Sigmoid colon (tissue), 4 donors: ENCODE measurements at regions not wholly inside any gene's neighbourhood (a gene's known extent, or its start where the extent isn't known, plus 50 kb on each side); places are given as distances from the start of the nearest gene placed in this dataset.

Experiments
- CTCF ChIP-seq, 4 experiments: fragments of 450-650 bp in 3 of 4; fragments of 200-600 bp in 1 of 4; IDR thresholded peaks; one replicate each; pipeline ENCODE4 v1.5.1; 2016 to 2019; ENCODE audit warnings: antibody characterized with exemption in 4 of 4, mild to moderate bottlenecking in 3 of 4, moderate library complexity in 2 of 4
- POLR2A ChIP-seq, 2 donors: fragments of 450-650 bp; IDR thresholded peaks; one replicate each; pipeline ENCODE4 v1.6.1; 2016; ENCODE audit warnings: antibody characterized with exemption in 2 of 2, mild to moderate bottlenecking in 2 of 2, moderate library complexity in 2 of 2
- POLR2AphosphoS5 ChIP-seq, 4 donors: sonication (generic); formaldehyde crosslinking; IDR thresholded peaks; one replicate each; pipeline ENCODE4 v1.6.1; 2017; ENCODE audit warnings: antibody characterized with exemption in 4 of 4

- TF ChIP-seq CTCF (IDR thresholded peaks at IDR 0.05), result no peak
- no peak for TF ChIP-seq POLR2A (IDR thresholded peaks at IDR 0.05)
- TF ChIP-seq POLR2AphosphoS5 (IDR thresholded peaks at IDR 0.05), result no peak
Measured at GRCh38 chr6:85912582-85912981, 269.9 kb upstream of the SYNCRIP start.
